Lung (tissue), 11 donors: ENCODE measurements at regions not wholly inside any gene's neighbourhood (a gene's known extent, or its start where the extent isn't known, plus 50 kb on each side); places are given as distances from the start of the nearest gene placed in this dataset.

Experiments
- ATAC-seq: fragments of 200-7000 bp; cut with Tn5 transposase; one replicate; pipeline ENCODE4 v1.9.1; 2020; ENCODE audit warnings: moderate number of reproducible peaks; ENCODE audit not compliant: insufficient read depth, low FRiP score
- DNase-seq, 3 donors: peaks; one replicate each; pipeline ENCODE4 v3.0.0-alpha.2; 2013 to 2017
- H3K27ac ChIP-seq, 2 donors: one replicate each; pipeline ENCODE4 v1.5.1; 2013; ENCODE audit warnings: mild to moderate bottlenecking in 2 of 2, moderate library complexity in 2 of 2, control low read depth in 1 of 2, inconsistent platforms in 1 of 2, low read depth in 1 of 2, low read length in 1 of 2
- H3K27me3 ChIP-seq, 3 donors: one replicate each; pipeline ENCODE4 v1.5.1; 2013; ENCODE audit warnings: low read length in 2 of 3; ENCODE audit not compliant: control insufficient read depth in 3 of 3, insufficient read depth in 3 of 3
- H3K36me3 ChIP-seq, 4 donors: one replicate each; pipeline ENCODE4 v1.5.1; 2013; ENCODE audit warnings: low read length in 4 of 4, mild to moderate bottlenecking in 1 of 4, moderate library complexity in 1 of 4; ENCODE audit not compliant: control insufficient read depth in 4 of 4, insufficient read depth in 4 of 4
- H3K4me1 ChIP-seq, 5 donors: one replicate each; pipeline ENCODE4 v1.5.1; 2013; ENCODE audit warnings: low read length in 5 of 5, mild to moderate bottlenecking in 2 of 5, moderate library complexity in 1 of 5; ENCODE audit not compliant: control insufficient read depth in 5 of 5, insufficient read depth in 5 of 5
- H3K4me3 ChIP-seq: one replicate; pipeline ENCODE4 v1.5.1; 2013; ENCODE audit warnings: mild to moderate bottlenecking, control low read depth, moderate library complexity
- H3K9ac ChIP-seq, 2 donors: one replicate each; pipeline ENCODE4 v1.5.1; 2013; ENCODE audit warnings: low read length in 2 of 2, control low read depth in 1 of 2; ENCODE audit not compliant: insufficient read depth in 1 of 2
- H3K9me3 ChIP-seq, 4 donors: one replicate each; pipeline ENCODE4 v1.5.1; 2013; ENCODE audit warnings: low read length in 3 of 4, mild to moderate bottlenecking in 1 of 4, moderate library complexity in 1 of 4; ENCODE audit not compliant: control insufficient read depth in 4 of 4, insufficient read depth in 3 of 4
- CTCF ChIP-seq: IDR thresholded peaks from 2 replicates; pipeline ENCODE4 v1.5.1; 2012; ENCODE audit warnings: mild to moderate bottlenecking; ENCODE audit errors: control extremely low read depth, extremely low read depth
- whole genome bisulfite sequencing, 2 donors: extraction: QIAGEN DNeasy Blood & Tissue Kit; methylation state at CpG; one replicate each; pipeline ENCODE4 v1.1.7; 2013; 5-methylcytosine and 5-hydroxymethylcytosine counted together
- donor health status: control.
- donor health status: control.
- donor health status: Bipolar disorder and iron deficiency.
- donor health status: healthy.
- donor health status: DM: yes; HTN: yes; CAD: no.

DNA sequence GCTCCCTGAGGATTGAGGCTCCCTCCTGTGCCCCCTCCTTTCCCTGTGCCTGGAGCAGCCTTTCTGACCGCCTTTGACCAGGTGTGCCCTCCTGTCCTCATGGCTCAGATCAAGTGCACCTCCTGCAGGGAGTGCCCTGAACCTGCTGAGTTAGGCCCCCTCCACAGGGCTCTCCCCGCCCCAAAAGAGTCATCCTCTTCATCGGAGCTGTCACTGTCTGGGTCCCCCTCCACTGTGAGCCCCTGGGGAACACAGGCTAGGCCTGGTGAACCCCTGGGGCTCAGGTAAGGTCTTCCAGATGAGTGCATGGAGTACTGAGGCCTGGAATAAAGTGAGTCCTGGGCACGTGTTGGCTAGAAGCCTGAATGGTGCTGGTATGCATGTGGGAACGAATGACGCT, 173.5 kb downstream of the INHBB start:
- peaks cover 0 to 31% (median 11%) of the 10 kb centered on the region in 3 donors for H3K27me3 ChIP-seq
- ATAC-seq (no peak), DNase-seq (no peak)
- H3K9ac ChIP-seq = no peak overlapping the region
- no peak overlapping the region for H3K4me3 ChIP-seq
- peaks cover 0 to 4% (median 0%) of the 10 kb centered on the region in 5 donors for H3K4me1 ChIP-seq
- no peaks in the 10 kb centered on the region for H3K36me3 ChIP-seq
- no peak for TF ChIP-seq CTCF
- H3K9me3 ChIP-seq = no peaks in the 10 kb centered on the region
- no peak overlapping the region for H3K27ac ChIP-seq
- 90 to 94% methylated on average over 6 of the region's 6 CpGs for WGBS, 2 donors

GRCh38 chr2:120520454-120520853, 174.5 kb downstream of the INHBB start:
- no peak overlapping the region for H3K9ac ChIP-seq
- H3K9me3 ChIP-seq = no peaks in the 10 kb centered on the region
- no peaks in the 10 kb centered on the region for H3K36me3 ChIP-seq
- no peak overlapping the region for H3K27ac ChIP-seq
- no peak for DNase-seq
- H3K27me3 ChIP-seq = peaks cover 0 to 28% (median 11%) of the 10 kb centered on the region in 3 donors
- H3K4me1 ChIP-seq = peaks cover 0 to 7% (median 5%) of the 10 kb centered on the region in 5 donors
- no peak for ATAC-seq
- WGBS, 2 donors = 85 to 88% methylated on average over 5 of the region's 5 CpGs
- no peak for TF ChIP-seq CTCF
- H3K4me3 ChIP-seq = no peak overlapping the region

- no peak overlapping the region for H3K27ac ChIP-seq
- peaks cover 0 to 28% (median 11%) of the 10 kb centered on the region in 3 donors for H3K27me3 ChIP-seq
- DNase-seq (peak; percentile 27 to 44 (median 37)), ATAC-seq (no peak)
- H3K4me1 ChIP-seq = peaks cover 0 to 13% (median 5%) of the 10 kb centered on the region in 5 donors
- no peak overlapping the region for H3K9ac ChIP-seq
- peak; percentile 40 for TF ChIP-seq CTCF
- H3K36me3 ChIP-seq = no peaks in the 10 kb centered on the region
- 36 to 44% methylated on average over 13 of the region's 13 CpGs for WGBS, 2 donors
- no peaks in the 10 kb centered on the region for H3K9me3 ChIP-seq
- H3K4me3 ChIP-seq = no peak overlapping the region
Measured at GRCh38 chr2:120520929-120521912, 175.3 kb downstream of the INHBB start.
